ENCODE measurements at regions not wholly inside any gene's neighbourhood (a gene's known extent, or its start where the extent isn't known, plus 50 kb on each side); places are given as distances from the start of the nearest gene placed in this dataset.

DNA sequence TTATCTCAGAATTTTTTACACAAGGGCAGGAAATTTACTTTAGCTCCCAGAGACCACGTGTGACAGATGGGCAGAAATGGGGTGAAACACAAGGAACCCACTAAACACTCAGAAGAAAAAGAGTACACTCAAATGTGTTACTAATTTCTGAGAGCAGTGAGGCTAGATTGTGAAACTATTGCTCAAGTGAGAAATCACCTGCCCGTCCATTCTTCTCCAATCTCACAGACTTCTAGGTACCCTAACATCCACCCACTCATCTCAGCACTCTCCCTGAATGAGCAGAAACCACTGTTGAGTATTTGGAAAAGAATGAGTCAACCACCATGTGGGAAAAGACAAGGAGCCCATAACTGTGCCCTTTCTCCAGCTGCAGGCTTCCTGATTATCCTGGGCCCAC, 293.0 kb upstream of the CDH2 start:
- TF ChIP-seq, protein P1, sequence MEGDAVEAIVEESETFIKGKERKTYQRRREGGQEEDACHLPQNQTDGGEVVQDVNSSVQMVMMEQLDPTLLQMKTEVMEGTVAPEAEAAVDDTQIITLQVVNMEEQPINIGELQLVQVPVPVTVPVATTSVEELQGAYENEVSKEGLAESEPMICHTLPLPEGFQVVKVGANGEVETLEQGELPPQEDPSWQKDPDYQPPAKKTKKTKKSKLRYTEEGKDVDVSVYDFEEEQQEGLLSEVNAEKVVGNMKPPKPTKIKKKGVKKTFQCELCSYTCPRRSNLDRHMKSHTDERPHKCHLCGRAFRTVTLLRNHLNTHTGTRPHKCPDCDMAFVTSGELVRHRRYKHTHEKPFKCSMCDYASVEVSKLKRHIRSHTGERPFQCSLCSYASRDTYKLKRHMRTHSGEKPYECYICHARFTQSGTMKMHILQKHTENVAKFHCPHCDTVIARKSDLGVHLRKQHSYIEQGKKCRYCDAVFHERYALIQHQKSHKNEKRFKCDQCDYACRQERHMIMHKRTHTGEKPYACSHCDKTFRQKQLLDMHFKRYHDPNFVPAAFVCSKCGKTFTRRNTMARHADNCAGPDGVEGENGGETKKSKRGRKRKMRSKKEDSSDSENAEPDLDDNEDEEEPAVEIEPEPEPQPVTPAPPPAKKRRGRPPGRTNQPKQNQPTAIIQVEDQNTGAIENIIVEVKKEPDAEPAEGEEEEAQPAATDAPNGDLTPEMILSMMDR (IDR thresholded peaks at IDR 0.05) = no peak
- no peak for TF ChIP-seq POLR2A (IDR thresholded peaks at IDR 0.05)

Measured in lower leg skin (tissue), 3 donors.